ENCODE measurements at regions not wholly inside any gene's neighbourhood (a gene's known extent, or its start where the extent isn't known, plus 50 kb on each side); places are given as distances from the start of the nearest gene placed in this dataset.
"Not testable (repeated sequence)": the region's sequence is repeated elsewhere in the genome, so short reads cannot be mapped to it uniquely, and the experiment has no call there.

- POLR2A ChIA-PET (ENCODE audit: partially characterized antibody) = no interaction called here
- Mint-ChIP-seq H3K27ac (no peak overlapping the region), H3K9me3 (peaks cover 0 to 36% (median 26%) of the 10 kb centered on the region in 8 donors), H3K4me3 (no peak overlapping the region), H3K4me1 (no peaks in the 10 kb centered on the region), H3K27me3 (no peaks in the 10 kb centered on the region), H3K36me3 (no peaks in the 10 kb centered on the region)
- Histone ChIP-seq H3K27ac (ENCODE audit: low read depth, low read length) (no peak overlapping the region), H3K4me1 (ENCODE audit: insufficient read depth, low read length) (no peaks in the 10 kb centered on the region), H3K9me3 (ENCODE audit: control insufficient read depth in 1 of 2, low read length in 2 of 2) (no peaks in the 10 kb centered on the region), H3K4me3 (ENCODE audit: low read length in 2 of 2) (no peak overlapping the region), H3K27me3 (ENCODE audit: insufficient read depth, low read length) (no peaks in the 10 kb centered on the region), H3K36me3 (ENCODE audit: insufficient read depth, low read length) (no peaks in the 10 kb centered on the region)
- intact Hi-C loops (cut with micrococcal nuclease) = no loop called here
- CTCF ChIA-PET (ENCODE audit: partially characterized antibody) = no interaction called here
- no peak for DNase-seq
Observed at GRCh38 chrX:85808217-85808616, 239.1 kb downstream of the CHM start.

DNA sequence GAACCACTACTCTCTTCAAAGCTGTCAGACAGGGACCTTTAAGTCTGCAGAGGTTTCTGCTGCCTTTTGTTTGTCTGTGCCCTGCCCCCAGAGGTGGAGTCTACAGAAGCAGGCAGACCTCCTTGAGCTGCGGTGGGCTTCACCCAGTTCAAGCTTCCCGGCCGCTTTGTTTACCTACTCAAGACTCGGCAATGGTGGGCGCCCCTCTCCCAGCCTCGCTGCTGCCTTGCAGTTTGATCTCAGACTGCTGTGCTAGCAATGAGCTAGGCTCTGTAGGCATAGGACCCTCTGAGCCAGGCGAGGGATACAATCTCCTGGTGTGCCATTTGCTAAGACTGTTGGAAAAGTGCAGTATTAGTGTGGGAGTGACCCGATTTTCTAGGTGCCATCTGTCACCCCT is 275.0 kb downstream of the CHM start:
- H3K36me3 Mint-ChIP-seq; CTCF ChIA-PET (ENCODE audit: partially characterized antibody); H3K36me3 ChIP-seq (ENCODE audit: insufficient read depth, low read length); DNase-seq; H3K9me3 ChIP-seq (ENCODE audit: control insufficient read depth in 1 of 2, low read length in 2 of 2); H3K27me3 ChIP-seq (ENCODE audit: insufficient read depth, low read length); H3K27me3 Mint-ChIP-seq; H3K4me3 ChIP-seq (ENCODE audit: low read length in 2 of 2); H3K4me1 ChIP-seq (ENCODE audit: insufficient read depth, low read length); H3K27ac Mint-ChIP-seq; H3K4me1 Mint-ChIP-seq; H3K27ac ChIP-seq (ENCODE audit: low read depth, low read length); H3K4me3 Mint-ChIP-seq; POLR2A ChIA-PET (ENCODE audit: partially characterized antibody); intact Hi-C loops (cut with micrococcal nuclease): not testable (repeated sequence)
- peaks cover 0 to 11% (median under 1%) of the 10 kb centered on the region in 8 donors for H3K9me3 Mint-ChIP-seq

GRCh38 chrX:85765651-85766050 is 281.7 kb downstream of the CHM start:
- Mint-ChIP-seq H3K9me3 (peaks cover 0 to 5% (median 0%) of the 10 kb centered on the region in 8 donors), H3K4me3 (no peak overlapping the region), H3K27ac (no peak overlapping the region), H3K27me3 (no peaks in the 10 kb centered on the region), H3K36me3 (no peaks in the 10 kb centered on the region), H3K4me1 (no peaks in the 10 kb centered on the region)
- intact Hi-C loops (cut with micrococcal nuclease) = no loop called here
- CTCF ChIA-PET (ENCODE audit: partially characterized antibody) = no interaction called here
- DNase-seq = no peak
- no peaks in the 10 kb centered on the region for H3K36me3 ChIP-seq (ENCODE audit: insufficient read depth, low read length)
- H3K4me1 ChIP-seq (ENCODE audit: insufficient read depth, low read length) = no peaks in the 10 kb centered on the region
- H3K9me3 ChIP-seq (ENCODE audit: control insufficient read depth in 1 of 2, low read length in 2 of 2) = no peaks in the 10 kb centered on the region
- H3K27me3 ChIP-seq (ENCODE audit: insufficient read depth, low read length) = no peaks in the 10 kb centered on the region
- no peak overlapping the region for H3K27ac ChIP-seq (ENCODE audit: low read depth, low read length)
- POLR2A ChIA-PET (ENCODE audit: partially characterized antibody) = no interaction called here
- no peak overlapping the region for H3K4me3 ChIP-seq (ENCODE audit: low read length in 2 of 2)

- H3K36me3 Mint-ChIP-seq; intact Hi-C loops (cut with micrococcal nuclease); H3K27me3 Mint-ChIP-seq; H3K4me1 Mint-ChIP-seq; POLR2A ChIA-PET (ENCODE audit: partially characterized antibody); H3K4me3 Mint-ChIP-seq; H3K4me3 ChIP-seq (ENCODE audit: low read length in 2 of 2); H3K27me3 ChIP-seq (ENCODE audit: insufficient read depth, low read length); CTCF ChIA-PET (ENCODE audit: partially characterized antibody); H3K27ac ChIP-seq (ENCODE audit: low read depth, low read length); H3K27ac Mint-ChIP-seq; H3K9me3 ChIP-seq (ENCODE audit: control insufficient read depth in 1 of 2, low read length in 2 of 2); H3K36me3 ChIP-seq (ENCODE audit: insufficient read depth, low read length); H3K4me1 ChIP-seq (ENCODE audit: insufficient read depth, low read length); DNase-seq: not testable (repeated sequence)
- H3K9me3 Mint-ChIP-seq = peaks cover 0 to 15% (median 8%) of the 10 kb centered on the region in 8 donors
Observed at GRCh38 chrX:85723025-85723424, 324.3 kb downstream of the CHM start.

- H3K9me3 Mint-ChIP-seq; H3K4me1 ChIP-seq (ENCODE audit: insufficient read depth, low read length); H3K4me3 Mint-ChIP-seq; intact Hi-C loops (cut with micrococcal nuclease); H3K36me3 Mint-ChIP-seq; H3K27me3 ChIP-seq (ENCODE audit: insufficient read depth, low read length); H3K27ac ChIP-seq (ENCODE audit: low read depth, low read length); H3K4me1 Mint-ChIP-seq; DNase-seq; H3K4me3 ChIP-seq (ENCODE audit: low read length in 2 of 2); CTCF ChIA-PET (ENCODE audit: partially characterized antibody); H3K27me3 Mint-ChIP-seq; H3K27ac Mint-ChIP-seq; H3K9me3 ChIP-seq (ENCODE audit: control insufficient read depth in 1 of 2, low read length in 2 of 2); H3K36me3 ChIP-seq (ENCODE audit: insufficient read depth, low read length); POLR2A ChIA-PET (ENCODE audit: partially characterized antibody): not testable (repeated sequence)
Observed at GRCh38 chrX:85703233-85703632, 323.8 kb upstream of the POF1B start.

DNA sequence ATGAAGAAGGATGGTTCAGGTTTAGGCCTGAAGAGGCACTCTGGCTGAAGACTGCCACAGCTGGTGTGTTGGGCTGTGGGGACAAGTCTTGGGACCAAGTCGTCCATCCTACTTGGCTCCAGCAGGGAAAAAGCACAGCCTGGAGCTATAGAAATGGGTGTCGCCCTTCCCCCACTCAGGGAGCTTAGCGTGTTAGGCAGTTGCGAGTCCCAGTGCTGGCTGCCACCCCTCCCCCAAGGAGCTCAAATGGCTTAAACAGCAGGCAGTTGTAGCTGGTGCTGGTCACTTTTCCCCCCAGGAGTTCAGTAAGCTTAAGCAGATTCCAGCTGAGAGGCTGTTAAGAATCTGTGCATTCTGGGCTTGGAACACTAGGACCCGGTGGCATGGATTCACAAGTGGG is 319.5 kb upstream of the POF1B start:
- Histone ChIP-seq H3K36me3 (ENCODE audit: insufficient read depth, low read length) (no peaks in the 10 kb centered on the region), H3K4me1 (ENCODE audit: insufficient read depth, low read length) (no peaks in the 10 kb centered on the region), H3K27me3 (ENCODE audit: insufficient read depth, low read length) (no peaks in the 10 kb centered on the region), H3K27ac (ENCODE audit: low read depth, low read length) (no peak overlapping the region), H3K4me3 (ENCODE audit: low read length in 2 of 2) (no peak overlapping the region), H3K9me3 (ENCODE audit: control insufficient read depth in 1 of 2, low read length in 2 of 2) (no peaks in the 10 kb centered on the region)
- H3K4me1 Mint-ChIP-seq = no peaks in the 10 kb centered on the region
- POLR2A ChIA-PET (ENCODE audit: partially characterized antibody) = no interaction called here
- no peak for DNase-seq
- H3K4me3 Mint-ChIP-seq = no peak overlapping the region
- no peaks in the 10 kb centered on the region for H3K36me3 Mint-ChIP-seq
- CTCF ChIA-PET (ENCODE audit: partially characterized antibody) = no interaction called here
- H3K27ac Mint-ChIP-seq = no peak overlapping the region
- no peaks in the 10 kb centered on the region for H3K27me3 Mint-ChIP-seq
- peaks cover 0 to 10% (median 0%) of the 10 kb centered on the region in 8 donors for H3K9me3 Mint-ChIP-seq
- intact Hi-C loops (cut with micrococcal nuclease) = no loop called here

DNA sequence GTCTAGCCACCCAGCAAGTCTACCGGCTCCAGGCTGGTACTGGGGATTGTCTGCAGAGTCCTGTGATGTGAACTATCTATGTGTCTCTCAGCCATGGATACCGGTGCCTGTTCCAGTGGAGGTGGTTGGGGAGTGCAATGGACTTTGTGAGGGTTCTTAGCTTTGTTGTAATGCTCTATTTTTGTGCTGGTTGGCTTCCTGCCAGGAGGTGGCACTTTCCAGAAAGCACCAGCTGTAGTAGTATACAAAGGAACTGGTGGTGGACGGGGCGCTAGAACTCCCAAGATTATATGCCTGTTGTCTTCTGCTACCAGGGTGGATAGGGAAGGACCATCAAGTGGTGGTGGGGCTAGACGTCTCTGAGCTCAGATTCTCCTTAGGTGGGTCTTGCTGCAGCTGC is 306.4 kb upstream of the POF1B start:
- Histone ChIP-seq H3K27me3 (ENCODE audit: insufficient read depth, low read length) (no peaks in the 10 kb centered on the region), H3K4me1 (ENCODE audit: insufficient read depth, low read length) (no peaks in the 10 kb centered on the region), H3K36me3 (ENCODE audit: insufficient read depth, low read length) (no peaks in the 10 kb centered on the region), H3K4me3 (ENCODE audit: low read length in 2 of 2) (no peak overlapping the region), H3K9me3 (ENCODE audit: control insufficient read depth in 1 of 2, low read length in 2 of 2) (no peaks in the 10 kb centered on the region), H3K27ac (ENCODE audit: low read depth, low read length) (no peak overlapping the region)
- intact Hi-C loops (cut with micrococcal nuclease) = no loop called here
- Mint-ChIP-seq H3K27ac (no peak overlapping the region), H3K4me1 (no peaks in the 10 kb centered on the region), H3K9me3 (peaks cover 0 to 9% (median 3%) of the 10 kb centered on the region in 8 donors), H3K4me3 (no peak overlapping the region), H3K27me3 (no peaks in the 10 kb centered on the region), H3K36me3 (no peaks in the 10 kb centered on the region)
- ChIA-PET POLR2A (ENCODE audit: partially characterized antibody) (no interaction called here), CTCF (ENCODE audit: partially characterized antibody) (no interaction called here)
- DNase-seq = no peak

GRCh38 chrX:85666471-85666870 is 287.0 kb upstream of the POF1B start:
- Mint-ChIP-seq H3K4me1 (no peaks in the 10 kb centered on the region), H3K36me3 (no peaks in the 10 kb centered on the region), H3K27me3 (no peaks in the 10 kb centered on the region), H3K4me3 (no peak overlapping the region), H3K27ac (no peak overlapping the region), H3K9me3 (peaks cover 0 to 6% (median 0%) of the 10 kb centered on the region in 8 donors)
- H3K27ac ChIP-seq (ENCODE audit: low read depth, low read length) = no peak overlapping the region
- H3K27me3 ChIP-seq (ENCODE audit: insufficient read depth, low read length) = no peaks in the 10 kb centered on the region
- POLR2A ChIA-PET (ENCODE audit: partially characterized antibody) = no interaction called here
- H3K36me3 ChIP-seq (ENCODE audit: insufficient read depth, low read length) = no peaks in the 10 kb centered on the region
- H3K4me1 ChIP-seq (ENCODE audit: insufficient read depth, low read length) = no peaks in the 10 kb centered on the region
- DNase-seq = no peak
- no peak overlapping the region for H3K4me3 ChIP-seq (ENCODE audit: low read length in 2 of 2)
- intact Hi-C loops (cut with micrococcal nuclease) = no loop called here
- H3K9me3 ChIP-seq (ENCODE audit: control insufficient read depth in 1 of 2, low read length in 2 of 2) = no peaks in the 10 kb centered on the region
- CTCF ChIA-PET (ENCODE audit: partially characterized antibody) = no interaction called here
